Breast epithelium (tissue), 3 donors: ENCODE measurements at regions not wholly inside any gene's neighbourhood (a gene's known extent, or its start where the extent isn't known, plus 50 kb on each side); places are given as distances from the start of the nearest gene placed in this dataset.

Source experiments
- CTCF ChIP-seq, 3 donors: fragments of 450-650 bp; IDR thresholded peaks; one replicate each; pipeline ENCODE4 v1.5.1; 2016 to 2017; ENCODE audit warnings: antibody characterized with exemption in 3 of 3, mild to moderate bottlenecking in 3 of 3, moderate library complexity in 3 of 3
- POLR2A ChIP-seq: fragments of 450-650 bp; IDR thresholded peaks from one replicate; pipeline ENCODE4 v1.6.1; 2016; ENCODE audit warnings: antibody characterized with exemption, mild to moderate bottlenecking, moderate library complexity
- POLR2AphosphoS5 ChIP-seq, 3 donors: sonication (generic); formaldehyde crosslinking; IDR thresholded peaks; one replicate each; pipeline ENCODE4 v1.6.1; 2017; ENCODE audit warnings: antibody characterized with exemption in 3 of 3

- TF ChIP-seq POLR2A (no peak), CTCF (IDR thresholded peaks at IDR 0.05) (no peak), POLR2AphosphoS5 (IDR thresholded peaks at IDR 0.05) (no peak)
Measured at GRCh38 chr12:83313322-83313721, 626.6 kb downstream of the TMTC2 start.
